OCI-LY7 (cell line): ENCODE measurements at regions not wholly inside any gene's neighbourhood (a gene's known extent, or its start where the extent isn't known, plus 50 kb on each side); places are given as distances from the start of the nearest gene placed in this dataset.

Experiments used
- CTCF ChIP-seq: fragments of 200-600 bp; sonication (generic); conservative IDR thresholded peaks from 2 replicates; pipeline ENCODE4 v1.5.1; 2014; ENCODE audit warnings: mild to moderate bottlenecking, antibody characterized with exemption, low read length, moderate library complexity, mixed read lengths
- EZH2phosphoT487 ChIP-seq: fragments of 200-600 bp; sonication (generic); IDR thresholded peaks from 2 replicates; pipeline ENCODE4 v1.6.1; 2018; ENCODE audit warnings: low read depth, borderline replicate concordance, mild to moderate bottlenecking, mixed run types, antibody characterized with exemption, low read length, moderate library complexity, mixed read lengths

- no peak for TF ChIP-seq CTCF
- TF ChIP-seq EZH2phosphoT487 = no peak
Measured at GRCh38 chr5:61609840-61610677, 278.0 kb downstream of the ZSWIM6 start.
